Neuronal stem cell (in vitro differentiated cells): ENCODE measurements at regions not wholly inside any gene's neighbourhood (a gene's known extent, or its start where the extent isn't known, plus 50 kb on each side); places are given as distances from the start of the nearest gene placed in this dataset.

Experiments used
- DNase-seq: peaks from one replicate; pipeline ENCODE4 v3.0.0-alpha.2; 2013; ENCODE audit warnings: low spot score
- H2AFZ ChIP-seq: one replicate; pipeline ENCODE4 v1.6.1; 2013; ENCODE audit warnings: mild to moderate bottlenecking, low read length, inconsistent platforms
- H2AK5ac ChIP-seq: 2 replicates; pipeline ENCODE4 v1.6.1; 2013; ENCODE audit warnings: low read depth, mild to moderate bottlenecking, inconsistent platforms, low read length, moderate library complexity, mixed read lengths
- H2BK120ac ChIP-seq: 2 replicates; pipeline ENCODE4 v1.6.1; 2013; ENCODE audit warnings: low read depth, mild to moderate bottlenecking, inconsistent platforms, low read length, moderate library complexity, mixed read lengths
- H2BK12ac ChIP-seq: one replicate; pipeline ENCODE4 v1.6.1; 2013; ENCODE audit warnings: low read length, inconsistent platforms
- H2BK15ac ChIP-seq: 2 replicates; pipeline ENCODE4 v1.6.1; 2013; ENCODE audit warnings: mild to moderate bottlenecking, low read length, inconsistent platforms, mixed read lengths
- H2BK5ac ChIP-seq: one replicate; pipeline ENCODE4 v1.6.1; 2013; ENCODE audit warnings: inconsistent platforms, mild to moderate bottlenecking, low read length, moderate library complexity
- H3K14ac ChIP-seq: one replicate; pipeline ENCODE4 v1.6.1; 2013; ENCODE audit warnings: low read length, inconsistent platforms
- H3K18ac ChIP-seq: 2 replicates; pipeline ENCODE4 v1.6.1; 2013; ENCODE audit warnings: low read length, inconsistent platforms
- H3K23ac ChIP-seq: 2 replicates; pipeline ENCODE4 v1.6.1; 2013; ENCODE audit warnings: low read depth, mild to moderate bottlenecking, mixed read lengths, low read length, inconsistent platforms; ENCODE audit not compliant: poor library complexity
- H3K27ac ChIP-seq: replicated peaks from 3 replicates; pipeline ENCODE4 v1.5.1; 2013; ENCODE audit warnings: low read length, inconsistent platforms
- H3K27me3 ChIP-seq, 3 experiments: 2 replicates each; pipeline ENCODE4 v1.6.1; 2013; ENCODE audit warnings: low read length in 3 of 3, mild to moderate bottlenecking in 2 of 3, inconsistent platforms in 1 of 3, low read depth in 1 of 3, mixed read lengths in 1 of 3, moderate library complexity in 1 of 3; ENCODE audit not compliant: control insufficient read depth in 3 of 3, insufficient read depth in 3 of 3
- H3K36me3 ChIP-seq, 2 donors: replicated peaks in 1 of 2; 2 replicates each; pipeline ENCODE4 v1.6.1; 2013; ENCODE audit warnings: low read length in 2 of 2; ENCODE audit not compliant: control insufficient read depth in 2 of 2, insufficient read depth in 2 of 2
- H3K4ac ChIP-seq: 2 replicates; pipeline ENCODE4 v1.6.1; 2013; ENCODE audit warnings: inconsistent platforms, mild to moderate bottlenecking, low read length, moderate library complexity
- H3K4me1 ChIP-seq, 2 donors: 1 replicate in 1 of 2; 2 replicates in 1 of 2; pipeline ENCODE4 v1.6.1; 2013; ENCODE audit warnings: low read length in 2 of 2, low read depth in 1 of 2; ENCODE audit not compliant: control insufficient read depth in 2 of 2, insufficient read depth in 1 of 2
- H3K4me2 ChIP-seq: one replicate; pipeline ENCODE4 v1.6.1; 2013; ENCODE audit warnings: mild to moderate bottlenecking, low read length, inconsistent platforms; ENCODE audit not compliant: insufficient read depth, poor library complexity, severe bottlenecking
- H3K4me3 ChIP-seq, 2 donors: 2 replicates each; pipeline ENCODE4 v1.5.1; 2013; ENCODE audit warnings: low read length in 2 of 2, mild to moderate bottlenecking in 2 of 2, inconsistent platforms in 1 of 2, moderate library complexity in 1 of 2
- H3K79me1 ChIP-seq: one replicate; pipeline ENCODE4 v1.6.1; 2013; ENCODE audit warnings: low read depth, mild to moderate bottlenecking, inconsistent platforms, low read length, moderate library complexity
- H3K9ac ChIP-seq: one replicate; pipeline ENCODE4 v1.6.1; 2013; ENCODE audit warnings: mild to moderate bottlenecking, low read depth, low read length, inconsistent platforms; ENCODE audit not compliant: poor library complexity
- H3K9me3 ChIP-seq, 2 donors: replicated peaks in 1 of 2; 2 replicates each; pipeline versions ENCODE3 to v1.6.1; 2013; ENCODE audit warnings: low read length in 2 of 2, mild to moderate bottlenecking in 2 of 2, inconsistent platforms in 1 of 2, low read depth in 1 of 2, mixed read lengths in 1 of 2, moderate library complexity in 1 of 2; ENCODE audit not compliant: control insufficient read depth in 2 of 2, insufficient read depth in 1 of 2
- H4K8ac ChIP-seq: one replicate; pipeline ENCODE4 v1.6.1; 2013; ENCODE audit warnings: low read depth, mild to moderate bottlenecking, inconsistent platforms, low read length, moderate library complexity
- H4K91ac ChIP-seq: one replicate; pipeline ENCODE4 v1.6.1; 2013; ENCODE audit warnings: low read length, low read depth, mild to moderate bottlenecking, inconsistent platforms; ENCODE audit not compliant: poor library complexity
- WGBS, 2 donors: extraction: QIAGEN DNeasy Blood & Tissue Kit; methylation state at CpG; one replicate each; pipeline ENCODE4 v1.1.7; 2013; ENCODE audit warnings: missing lambda C conversion rate in 2 of 2, mixed read lengths in 1 of 2; ENCODE audit not compliant: insufficient read length in 2 of 2, insufficient replicate concordance in 1 of 2; ENCODE audit errors: extremely low coverage in 2 of 2; 5-methylcytosine and 5-hydroxymethylcytosine counted together

DNA sequence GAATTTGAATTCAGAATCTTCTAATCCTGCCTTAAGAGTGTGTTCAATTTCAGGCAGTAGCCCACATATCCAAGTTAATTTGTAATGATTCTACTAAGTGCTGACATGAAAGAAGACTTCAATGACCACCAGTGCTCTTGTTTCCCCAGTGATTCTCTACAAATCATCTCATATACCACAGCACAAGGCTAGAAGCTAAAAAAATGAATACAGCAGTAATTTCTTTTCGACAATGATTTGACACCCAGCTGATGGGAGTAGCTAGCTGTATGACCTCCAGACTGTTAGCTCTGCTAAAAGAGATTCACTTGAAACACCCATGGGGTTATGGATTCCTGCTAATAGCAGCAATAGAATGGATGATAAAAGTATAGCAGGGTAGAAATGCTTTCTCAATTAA is 217.0 kb upstream of the TMEFF2 start:
- Histone ChIP-seq H2AK5ac (no peak overlapping the region), H3K79me1 (no peaks in the 10 kb centered on the region), H3K36me3 (no peaks in the 10 kb centered on the region), H3K23ac (no peak overlapping the region), H3K4me2 (no peak overlapping the region), H2BK120ac (no peak overlapping the region), H2BK12ac (no peak overlapping the region), H3K27me3 (no peaks in the 10 kb centered on the region), H3K4ac (no peak overlapping the region), H4K91ac (no peak overlapping the region), H3K9ac (no peak overlapping the region), H3K4me3 (no peak overlapping the region), H4K8ac (no peak overlapping the region), H3K27ac (no peak overlapping the region), H2BK5ac (no peak overlapping the region), H3K4me1 (no peaks in the 10 kb centered on the region), H2BK15ac (no peak overlapping the region), H3K18ac (no peak overlapping the region), H2AFZ (no peak overlapping the region), H3K14ac (no peak overlapping the region), H3K9me3 (peaks cover 1 to 4% of the 10 kb centered on the region in 2 donors)
- DNase-seq = no peak
- no CpG with 5 or more reads among the region's 1 CpG for WGBS, 2 donors

DNA sequence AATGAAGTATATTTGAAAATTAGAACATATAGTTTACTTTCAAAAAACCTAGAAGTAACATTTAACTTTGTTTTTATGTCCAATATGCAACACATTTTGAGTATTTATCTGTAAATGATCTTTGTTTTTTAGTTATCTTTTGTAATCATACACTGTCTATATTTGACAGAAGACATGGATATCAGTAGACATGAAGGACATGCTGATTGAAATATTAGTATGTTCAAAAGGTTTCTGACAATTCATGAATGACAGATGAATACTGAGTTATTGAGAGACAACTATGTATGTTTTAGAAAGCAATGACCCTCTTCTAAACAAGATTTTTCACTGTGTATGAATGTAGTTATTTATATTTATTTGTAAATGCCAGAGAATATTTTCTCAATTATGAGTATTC is 215.6 kb upstream of the TMEFF2 start:
- Histone ChIP-seq H3K14ac (no peak overlapping the region), H3K36me3 (no peaks in the 10 kb centered on the region), H3K79me1 (no peaks in the 10 kb centered on the region), H2BK120ac (no peak overlapping the region), H3K27ac (no peak overlapping the region), H4K91ac (no peak overlapping the region), H3K4me2 (no peak overlapping the region), H4K8ac (no peak overlapping the region), H3K9me3 (peaks cover 1 to 4% of the 10 kb centered on the region in 2 donors), H3K9ac (no peak overlapping the region), H3K4ac (no peak overlapping the region), H3K23ac (no peak overlapping the region), H2BK5ac (no peak overlapping the region), H2AK5ac (no peak overlapping the region), H3K4me3 (no peak overlapping the region), H3K27me3 (no peaks in the 10 kb centered on the region), H2BK12ac (no peak overlapping the region), H2BK15ac (no peak overlapping the region), H3K18ac (no peak overlapping the region), H3K4me1 (no peaks in the 10 kb centered on the region), H2AFZ (no peak overlapping the region)
- DNase-seq = no peak

DNA sequence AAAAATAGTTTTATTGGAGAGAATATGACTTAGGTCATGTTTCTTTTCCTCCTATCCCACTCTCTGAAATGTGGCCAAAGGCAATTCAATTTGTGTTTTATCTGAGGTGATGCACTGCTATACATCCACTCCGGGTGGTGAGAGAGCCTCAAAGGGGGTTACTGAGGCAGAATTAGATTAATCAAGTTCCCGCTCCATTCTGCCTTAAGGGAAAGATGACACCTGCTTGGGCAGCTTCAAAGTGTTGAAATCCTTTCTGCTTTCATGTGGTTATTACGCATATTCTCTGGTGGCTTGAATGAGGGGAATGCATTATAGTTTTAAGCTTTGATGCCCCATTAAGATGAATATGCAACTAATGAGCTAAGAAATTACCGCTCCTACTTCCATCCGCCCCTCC is 213.0 kb upstream of the TMEFF2 start:
- H2BK5ac ChIP-seq = no peak overlapping the region
- H2AK5ac ChIP-seq = no peak overlapping the region
- no peak overlapping the region for H3K27ac ChIP-seq
- H3K27me3 ChIP-seq = no peaks in the 10 kb centered on the region
- no CpG with 5 or more reads among the region's 5 CpGs for WGBS, 2 donors
- no peak overlapping the region for H3K4me2 ChIP-seq
- H3K4me1 ChIP-seq = no peaks in the 10 kb centered on the region
- H3K4me3 ChIP-seq = no peak overlapping the region
- no peak overlapping the region for H2BK120ac ChIP-seq
- H3K79me1 ChIP-seq = no peaks in the 10 kb centered on the region
- no peak overlapping the region for H3K9ac ChIP-seq
- H2AFZ ChIP-seq = no peak overlapping the region
- no peak overlapping the region for H3K23ac ChIP-seq
- H3K9me3 ChIP-seq = no peaks in the 10 kb centered on the region
- no peak overlapping the region for H3K18ac ChIP-seq
- no peak overlapping the region for H2BK12ac ChIP-seq
- no peak overlapping the region for H2BK15ac ChIP-seq
- no peak overlapping the region for H3K4ac ChIP-seq
- no peak overlapping the region for H4K8ac ChIP-seq
- H3K36me3 ChIP-seq = no peaks in the 10 kb centered on the region
- no peak overlapping the region for H3K14ac ChIP-seq
- no peak for DNase-seq
- H4K91ac ChIP-seq = no peak overlapping the region

DNA sequence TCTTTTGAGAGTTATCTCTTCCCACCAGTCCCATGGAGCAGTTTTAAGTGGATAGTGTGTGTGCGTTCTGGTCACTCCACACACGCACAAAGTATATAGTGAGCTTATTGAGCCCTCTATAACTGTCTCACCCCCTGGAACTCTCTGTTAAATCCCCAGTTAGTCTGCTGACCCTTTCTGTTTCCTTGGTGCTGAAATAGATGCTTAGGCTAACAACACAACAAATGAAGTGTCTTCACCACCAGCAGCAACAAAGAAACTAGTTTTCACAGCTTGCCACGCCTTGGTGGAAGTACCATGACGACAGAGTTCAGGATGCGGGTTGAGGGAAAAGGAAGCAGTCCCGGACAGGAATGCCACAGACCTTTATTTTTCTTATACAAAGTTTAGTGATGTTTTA is 203.5 kb upstream of the TMEFF2 start:
- no peak overlapping the region for H2AFZ ChIP-seq
- DNase-seq = no peak
- H3K14ac ChIP-seq = no peak overlapping the region
- H3K9ac ChIP-seq = no peak overlapping the region
- H4K8ac ChIP-seq = no peak overlapping the region
- no peaks in the 10 kb centered on the region for H3K27me3 ChIP-seq
- H3K23ac ChIP-seq = no peak overlapping the region
- no peak overlapping the region for H3K27ac ChIP-seq
- no peak overlapping the region for H3K4me3 ChIP-seq
- H3K79me1 ChIP-seq = no peaks in the 10 kb centered on the region
- no peaks in the 10 kb centered on the region for H3K4me1 ChIP-seq
- H2BK5ac ChIP-seq = no peak overlapping the region
- H3K4me2 ChIP-seq = no peak overlapping the region
- no peak overlapping the region for H4K91ac ChIP-seq
- no peak overlapping the region for H2BK15ac ChIP-seq
- no peaks in the 10 kb centered on the region for H3K9me3 ChIP-seq
- no peak overlapping the region for H2BK120ac ChIP-seq
- no CpG with 5 or more reads among the region's 6 CpGs for WGBS, 2 donors
- H3K4ac ChIP-seq = no peak overlapping the region
- H3K18ac ChIP-seq = no peak overlapping the region
- H2AK5ac ChIP-seq = no peak overlapping the region
- no peak overlapping the region for H2BK12ac ChIP-seq
- H3K36me3 ChIP-seq = no peaks in the 10 kb centered on the region
